ENCODE measurements at regions not wholly inside any gene's neighbourhood (a gene's known extent, or its start where the extent isn't known, plus 50 kb on each side); places are given as distances from the start of the nearest gene placed in this dataset.

DNA sequence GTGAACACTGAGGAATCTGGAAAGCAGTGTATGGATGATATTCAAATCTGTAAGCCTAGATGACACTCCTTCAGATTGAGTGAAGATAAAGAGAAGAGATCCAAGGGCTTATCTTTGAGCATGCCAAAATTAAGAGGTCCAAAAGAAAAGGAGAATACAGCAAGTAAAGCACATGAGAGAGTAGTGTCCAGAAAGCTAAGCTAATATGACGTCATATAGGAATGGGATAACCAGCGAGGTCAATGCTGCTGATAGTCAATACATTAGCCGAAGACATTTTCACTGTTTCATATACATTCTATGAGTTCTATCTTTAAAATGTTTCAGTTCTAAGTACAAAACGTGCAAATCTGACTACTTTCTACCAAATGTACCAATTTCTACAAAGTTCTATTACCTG is 975.8 kb downstream of the TLE4 start:
- TF ChIP-seq, protein P1, sequence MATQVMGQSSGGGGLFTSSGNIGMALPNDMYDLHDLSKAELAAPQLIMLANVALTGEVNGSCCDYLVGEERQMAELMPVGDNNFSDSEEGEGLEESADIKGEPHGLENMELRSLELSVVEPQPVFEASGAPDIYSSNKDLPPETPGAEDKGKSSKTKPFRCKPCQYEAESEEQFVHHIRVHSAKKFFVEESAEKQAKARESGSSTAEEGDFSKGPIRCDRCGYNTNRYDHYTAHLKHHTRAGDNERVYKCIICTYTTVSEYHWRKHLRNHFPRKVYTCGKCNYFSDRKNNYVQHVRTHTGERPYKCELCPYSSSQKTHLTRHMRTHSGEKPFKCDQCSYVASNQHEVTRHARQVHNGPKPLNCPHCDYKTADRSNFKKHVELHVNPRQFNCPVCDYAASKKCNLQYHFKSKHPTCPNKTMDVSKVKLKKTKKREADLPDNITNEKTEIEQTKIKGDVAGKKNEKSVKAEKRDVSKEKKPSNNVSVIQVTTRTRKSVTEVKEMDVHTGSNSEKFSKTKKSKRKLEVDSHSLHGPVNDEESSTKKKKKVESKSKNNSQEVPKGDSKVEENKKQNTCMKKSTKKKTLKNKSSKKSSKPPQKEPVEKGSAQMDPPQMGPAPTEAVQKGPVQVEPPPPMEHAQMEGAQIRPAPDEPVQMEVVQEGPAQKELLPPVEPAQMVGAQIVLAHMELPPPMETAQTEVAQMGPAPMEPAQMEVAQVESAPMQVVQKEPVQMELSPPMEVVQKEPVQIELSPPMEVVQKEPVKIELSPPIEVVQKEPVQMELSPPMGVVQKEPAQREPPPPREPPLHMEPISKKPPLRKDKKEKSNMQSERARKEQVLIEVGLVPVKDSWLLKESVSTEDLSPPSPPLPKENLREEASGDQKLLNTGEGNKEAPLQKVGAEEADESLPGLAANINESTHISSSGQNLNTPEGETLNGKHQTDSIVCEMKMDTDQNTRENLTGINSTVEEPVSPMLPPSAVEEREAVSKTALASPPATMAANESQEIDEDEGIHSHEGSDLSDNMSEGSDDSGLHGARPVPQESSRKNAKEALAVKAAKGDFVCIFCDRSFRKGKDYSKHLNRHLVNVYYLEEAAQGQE (IDR thresholded peaks at IDR 0.05; ENCODE audit: insufficient read depth in 1 of 2, low read depth in 2 of 2, low read length in 1 of 2): no peak
- TF ChIP-seq, protein P2, sequence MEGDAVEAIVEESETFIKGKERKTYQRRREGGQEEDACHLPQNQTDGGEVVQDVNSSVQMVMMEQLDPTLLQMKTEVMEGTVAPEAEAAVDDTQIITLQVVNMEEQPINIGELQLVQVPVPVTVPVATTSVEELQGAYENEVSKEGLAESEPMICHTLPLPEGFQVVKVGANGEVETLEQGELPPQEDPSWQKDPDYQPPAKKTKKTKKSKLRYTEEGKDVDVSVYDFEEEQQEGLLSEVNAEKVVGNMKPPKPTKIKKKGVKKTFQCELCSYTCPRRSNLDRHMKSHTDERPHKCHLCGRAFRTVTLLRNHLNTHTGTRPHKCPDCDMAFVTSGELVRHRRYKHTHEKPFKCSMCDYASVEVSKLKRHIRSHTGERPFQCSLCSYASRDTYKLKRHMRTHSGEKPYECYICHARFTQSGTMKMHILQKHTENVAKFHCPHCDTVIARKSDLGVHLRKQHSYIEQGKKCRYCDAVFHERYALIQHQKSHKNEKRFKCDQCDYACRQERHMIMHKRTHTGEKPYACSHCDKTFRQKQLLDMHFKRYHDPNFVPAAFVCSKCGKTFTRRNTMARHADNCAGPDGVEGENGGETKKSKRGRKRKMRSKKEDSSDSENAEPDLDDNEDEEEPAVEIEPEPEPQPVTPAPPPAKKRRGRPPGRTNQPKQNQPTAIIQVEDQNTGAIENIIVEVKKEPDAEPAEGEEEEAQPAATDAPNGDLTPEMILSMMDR (IDR thresholded peaks at IDR 0.05): no peak

Data from Panc1 (cell line).